Hepatocyte (in vitro differentiated cells): ENCODE measurements at regions not wholly inside any gene's neighbourhood (a gene's known extent, or its start where the extent isn't known, plus 50 kb on each side); places are given as distances from the start of the nearest gene placed in this dataset.

ENCODE experiments used
- DNase-seq: peaks from one replicate; pipeline ENCODE4 v3.0.0-alpha.2; 2016; ENCODE audit warnings: low spot score
- H2AFZ ChIP-seq: fragments of 200-600 bp; sonication (generic); 2 replicates; pipeline ENCODE4 v1.6.0; 2016; ENCODE audit warnings: antibody characterized with exemption, mild to moderate bottlenecking
- H3K27ac ChIP-seq: fragments of 200-600 bp; sonication (generic); 2 replicates; pipeline ENCODE4 v1.5.1; 2016; ENCODE audit warnings: mild to moderate bottlenecking
- H3K27me3 ChIP-seq: fragments of 200-600 bp; sonication (generic); 2 replicates; pipeline ENCODE4 v1.6.1; 2016
- H3K36me3 ChIP-seq: fragments of 200-600 bp; sonication (generic); replicated peaks from 2 replicates; pipeline ENCODE4 v1.5.1; 2016; ENCODE audit warnings: low read depth; ENCODE audit not compliant: insufficient read depth
- H3K4me1 ChIP-seq: fragments of 200-600 bp; sonication (generic); 2 replicates; pipeline ENCODE4 v1.5.1; 2016; ENCODE audit warnings: mild to moderate bottlenecking, moderate library complexity; ENCODE audit not compliant: insufficient read depth
- H3K4me2 ChIP-seq: fragments of 200-600 bp; sonication (generic); 2 replicates; pipeline ENCODE4 v1.6.0; 2016
- H3K4me3 ChIP-seq: fragments of 200-600 bp; sonication (generic); 2 replicates; pipeline ENCODE4 v1.5.1; 2016; ENCODE audit warnings: mild to moderate bottlenecking
- H3K79me2 ChIP-seq: fragments of 200-600 bp; sonication (generic); 2 replicates; pipeline ENCODE4 v1.6.0; 2017; ENCODE audit warnings: mild to moderate bottlenecking
- H3K9me2 ChIP-seq: fragments of 200-600 bp; sonication (generic); replicated peaks from 2 replicates; pipeline ENCODE4 v1.6.0; 2017; ENCODE audit warnings: mild to moderate bottlenecking; ENCODE audit not compliant: insufficient read depth
- H3K9me3 ChIP-seq: fragments of 200-600 bp; sonication (generic); 2 replicates; pipeline ENCODE4 v1.5.1; 2016; ENCODE audit warnings: low read depth, mild to moderate bottlenecking
- H4K20me1 ChIP-seq: fragments of 200-600 bp; sonication (generic); 2 replicates; pipeline ENCODE4 v1.6.0; 2016; ENCODE audit warnings: mild to moderate bottlenecking; ENCODE audit not compliant: insufficient read depth, poor library complexity, severe bottlenecking
- EZH2 ChIP-seq: fragments of 200-600 bp; sonication (generic); IDR thresholded peaks from 2 replicates; pipeline ENCODE4 v1.6.1; 2016; ENCODE audit warnings: antibody characterized with exemption, mild to moderate bottlenecking, borderline replicate concordance
- EZH2phosphoT487 ChIP-seq: fragments of 200-600 bp; sonication (generic); IDR thresholded peaks from one replicate; pipeline ENCODE4 v1.6.1; 2018; ENCODE audit warnings: antibody characterized with exemption, mild to moderate bottlenecking, low read depth, moderate library complexity; ENCODE audit not compliant: unreplicated experiment, severe bottlenecking
- WGBS: methylation state at CpG from one replicate; pipeline ENCODE4 v1.1.6; 2016; ENCODE audit warnings: low lambda C conversion rate; ENCODE audit errors: missing lambda C conversion rate; 5-methylcytosine and 5-hydroxymethylcytosine counted together
- TF ChIP-seq, protein P1 (sequence below): fragments of 200-600 bp; sonication (generic); IDR thresholded peaks from 2 replicates; pipeline ENCODE4 v1.5.1; 2016; ENCODE audit warnings: antibody characterized with exemption, mild to moderate bottlenecking; ENCODE audit not compliant: poor library complexity

DNA sequence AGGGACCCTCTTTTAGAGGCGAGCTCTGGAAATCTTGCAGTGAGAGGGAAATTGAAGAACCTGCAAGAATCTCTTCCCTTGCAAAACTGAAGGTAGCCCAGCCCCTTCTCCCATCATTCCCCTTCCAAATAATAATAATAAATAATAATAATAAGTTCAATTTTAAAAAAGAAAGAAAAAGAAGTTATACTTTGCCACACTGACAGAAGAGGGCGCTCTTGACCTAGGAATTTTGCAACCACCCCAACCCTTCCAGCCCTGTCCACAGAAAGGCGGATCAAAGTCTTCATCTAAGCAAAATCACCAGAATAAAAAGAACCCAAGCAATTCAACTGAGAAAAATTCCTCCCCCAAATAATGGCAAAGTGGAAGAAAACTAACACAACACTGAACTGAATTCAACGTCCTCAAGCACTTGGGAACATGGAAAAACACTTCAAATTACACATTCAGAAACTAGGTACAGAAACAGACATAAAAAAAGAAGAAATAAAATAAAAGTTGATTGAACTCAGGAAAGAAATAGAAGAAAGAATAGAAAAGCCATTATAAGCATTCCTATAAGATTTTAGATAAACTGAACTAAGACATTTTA is 98.9 kb upstream of the GLS start:
- H3K4me1 ChIP-seq: peaks cover 10% of the 10 kb centered on the region
- no peaks in the 10 kb centered on the region for H4K20me1 ChIP-seq
- H3K27ac ChIP-seq: no peak overlapping the region
- H3K79me2 ChIP-seq: no peaks in the 10 kb centered on the region
- no peaks in the 10 kb centered on the region for H3K9me2 ChIP-seq
- H3K27me3 ChIP-seq: no peaks in the 10 kb centered on the region
- H3K9me3 ChIP-seq: peaks cover 6% of the 10 kb centered on the region
- H2AFZ ChIP-seq: no peak overlapping the region
- no peak overlapping the region for H3K4me2 ChIP-seq
- TF ChIP-seq, protein P1, sequence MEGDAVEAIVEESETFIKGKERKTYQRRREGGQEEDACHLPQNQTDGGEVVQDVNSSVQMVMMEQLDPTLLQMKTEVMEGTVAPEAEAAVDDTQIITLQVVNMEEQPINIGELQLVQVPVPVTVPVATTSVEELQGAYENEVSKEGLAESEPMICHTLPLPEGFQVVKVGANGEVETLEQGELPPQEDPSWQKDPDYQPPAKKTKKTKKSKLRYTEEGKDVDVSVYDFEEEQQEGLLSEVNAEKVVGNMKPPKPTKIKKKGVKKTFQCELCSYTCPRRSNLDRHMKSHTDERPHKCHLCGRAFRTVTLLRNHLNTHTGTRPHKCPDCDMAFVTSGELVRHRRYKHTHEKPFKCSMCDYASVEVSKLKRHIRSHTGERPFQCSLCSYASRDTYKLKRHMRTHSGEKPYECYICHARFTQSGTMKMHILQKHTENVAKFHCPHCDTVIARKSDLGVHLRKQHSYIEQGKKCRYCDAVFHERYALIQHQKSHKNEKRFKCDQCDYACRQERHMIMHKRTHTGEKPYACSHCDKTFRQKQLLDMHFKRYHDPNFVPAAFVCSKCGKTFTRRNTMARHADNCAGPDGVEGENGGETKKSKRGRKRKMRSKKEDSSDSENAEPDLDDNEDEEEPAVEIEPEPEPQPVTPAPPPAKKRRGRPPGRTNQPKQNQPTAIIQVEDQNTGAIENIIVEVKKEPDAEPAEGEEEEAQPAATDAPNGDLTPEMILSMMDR: peak; percentile 74
- TF ChIP-seq EZH2phosphoT487 (no peak), EZH2 (no peak)
- DNase-seq: peak; percentile 78
- 37% methylated on average over 4 of the region's 4 CpGs for WGBS
- no peaks in the 10 kb centered on the region for H3K36me3 ChIP-seq
- no peak overlapping the region for H3K4me3 ChIP-seq

DNA sequence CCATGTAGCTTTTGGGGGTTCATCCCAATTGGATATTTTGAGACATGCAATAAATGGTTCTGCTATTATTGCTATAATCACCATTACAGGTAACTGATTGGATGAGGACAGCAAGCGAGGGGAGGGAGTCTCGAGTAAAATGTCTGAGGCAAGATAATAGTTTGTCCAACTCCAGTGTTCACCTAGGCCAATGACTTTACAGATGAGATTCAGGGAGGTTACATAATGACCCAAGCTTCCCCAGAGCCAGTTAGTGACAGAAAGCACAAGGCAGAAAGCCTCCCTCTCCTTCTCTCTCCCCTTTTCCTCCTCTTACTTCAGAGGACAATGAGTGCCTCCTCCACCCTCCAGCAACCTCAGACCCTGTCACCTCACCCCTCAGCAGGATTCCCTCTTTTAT is 98.4 kb upstream of the GLS start:
- H3K4me2 ChIP-seq: no peak overlapping the region
- 83% methylated on average over 2 of the region's 2 CpGs for WGBS
- H3K4me3 ChIP-seq: no peak overlapping the region
- no peak overlapping the region for H2AFZ ChIP-seq
- peaks cover 6% of the 10 kb centered on the region for H3K9me3 ChIP-seq
- H3K4me1 ChIP-seq: peaks cover 15% of the 10 kb centered on the region
- H3K79me2 ChIP-seq: no peaks in the 10 kb centered on the region
- TF ChIP-seq EZH2phosphoT487: no peak
- no peak for TF ChIP-seq EZH2
- TF ChIP-seq, protein P1: no peak
- H3K36me3 ChIP-seq: no peaks in the 10 kb centered on the region
- DNase-seq: no peak
- H4K20me1 ChIP-seq: no peaks in the 10 kb centered on the region
- no peaks in the 10 kb centered on the region for H3K27me3 ChIP-seq
- no peak overlapping the region for H3K27ac ChIP-seq
- no peaks in the 10 kb centered on the region for H3K9me2 ChIP-seq

DNA sequence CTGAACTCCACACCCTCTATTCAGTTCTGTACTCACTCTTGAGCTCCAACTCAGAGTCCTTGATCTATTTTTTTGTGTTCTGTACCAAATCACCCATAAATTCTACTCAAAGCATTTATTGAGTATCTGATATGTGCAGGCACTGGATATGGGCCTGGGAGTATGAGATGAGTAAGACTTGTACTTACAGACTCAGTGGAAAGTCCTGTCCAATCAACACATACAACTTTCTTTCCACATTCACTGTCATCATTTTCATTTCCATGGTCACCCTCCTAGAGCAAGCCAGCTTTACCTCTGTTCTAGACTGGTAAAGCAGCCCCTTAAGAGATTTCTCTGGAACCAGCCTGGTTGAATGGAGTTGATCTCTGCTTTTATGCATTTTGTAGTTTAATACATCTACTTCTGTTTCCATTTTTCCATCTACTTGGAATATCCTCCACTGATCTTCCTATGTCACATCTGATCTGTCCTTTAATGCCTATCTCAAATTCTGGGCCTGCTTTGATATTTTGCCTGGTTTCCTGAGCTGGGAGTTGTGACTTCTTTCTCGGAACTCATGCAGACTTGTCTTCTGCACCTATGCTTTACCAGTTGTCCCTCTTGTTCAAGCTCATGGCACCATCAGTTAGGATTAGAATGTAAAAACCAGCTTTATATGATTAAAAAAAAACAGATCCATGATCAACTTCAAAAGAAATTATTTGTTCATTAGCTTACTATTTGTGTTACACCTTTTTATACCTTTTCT is 96.9 kb upstream of the GLS start:
- Histone ChIP-seq H3K4me2 (no peak overlapping the region), H3K36me3 (no peaks in the 10 kb centered on the region), H3K9me3 (peaks cover 6% of the 10 kb centered on the region), H3K27ac (no peak overlapping the region), H3K27me3 (no peaks in the 10 kb centered on the region), H2AFZ (no peak overlapping the region), H3K4me1 (peaks cover 15% of the 10 kb centered on the region), H4K20me1 (no peaks in the 10 kb centered on the region), H3K4me3 (no peak overlapping the region), H3K9me2 (no peaks in the 10 kb centered on the region), H3K79me2 (no peaks in the 10 kb centered on the region)
- TF ChIP-seq EZH2phosphoT487 (no peak), EZH2 (no peak)
- TF ChIP-seq, protein P1: no peak
- DNase-seq: no peak
- 97% methylated on average over 1 of the region's 1 CpG for WGBS
